Stimulated activated CD4-positive, alpha-beta T cell treated with anti-CD3 and anti-CD28 coated beads, Interleukin-15, amount 100 ng/mL, for 1 hour (primary cell): ENCODE measurements at regions not wholly inside any gene's neighbourhood (a gene's known extent, or its start where the extent isn't known, plus 50 kb on each side); places are given as distances from the start of the nearest gene placed in this dataset.

Source experiments
- DNase-seq, 2 donors: peaks; one replicate each; pipeline ENCODE4 v3.0.0-alpha.2; 2020; ENCODE audit warnings: low read depth in 1 of 2, low spot score in 1 of 2

DNA sequence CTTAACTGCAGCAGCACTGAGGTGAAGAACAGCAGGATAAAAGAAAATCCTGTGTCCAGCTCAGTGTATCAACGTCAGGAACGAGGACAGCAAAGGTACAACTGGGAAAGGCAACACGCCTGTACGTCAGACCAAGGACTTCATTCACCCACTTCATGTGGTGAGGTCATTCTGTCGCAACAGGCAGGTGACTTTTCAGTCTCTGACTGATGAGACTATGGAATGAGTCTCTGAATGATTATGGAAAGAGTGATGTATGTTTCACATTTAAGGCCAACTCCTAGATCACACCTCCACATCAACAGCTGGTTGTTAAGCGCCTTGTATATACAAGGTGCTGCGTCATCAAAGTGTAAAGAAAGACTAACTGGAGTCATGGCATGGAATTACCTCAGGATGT, 297.6 kb upstream of the SP8 start:
- DNase-seq: no peak

DNA sequence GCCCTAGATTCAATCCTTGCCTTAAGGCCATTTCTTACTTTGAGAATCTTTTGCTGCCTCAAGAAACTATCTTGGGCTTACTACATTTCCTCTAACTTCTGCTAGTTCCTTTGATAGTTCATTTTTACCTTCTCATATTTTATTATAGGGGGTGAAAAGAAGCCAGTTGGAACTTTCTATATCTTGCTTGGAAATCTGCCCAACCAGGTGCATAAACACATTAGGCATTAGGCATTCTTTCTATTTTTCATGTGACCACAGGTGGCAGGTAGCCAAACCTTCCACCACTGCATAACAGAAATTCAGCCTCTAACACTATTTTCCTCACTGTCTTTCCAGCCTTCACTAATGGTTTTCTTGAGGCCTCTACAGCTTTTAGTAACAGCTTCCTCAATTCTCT, 300.0 kb upstream of the SP8 start:
- no peak for DNase-seq

DNA sequence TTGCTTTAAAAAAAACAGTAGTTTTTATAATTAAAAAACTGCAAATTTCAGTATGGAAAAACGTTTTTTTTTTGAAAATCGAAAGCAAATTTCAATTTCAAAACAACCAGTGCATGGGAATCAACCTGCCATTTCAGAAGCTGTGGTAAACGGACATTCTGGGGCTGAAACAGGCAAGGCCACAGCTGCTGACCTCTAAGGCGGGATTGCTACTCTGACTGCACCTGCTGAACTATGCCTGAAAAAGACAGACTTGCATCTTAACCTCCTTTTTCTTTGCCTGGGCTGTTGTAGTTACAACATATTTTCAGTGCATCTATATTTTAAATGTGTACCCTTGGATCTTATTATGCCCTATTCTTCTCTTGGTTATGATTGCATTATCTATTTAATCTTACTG, 303.0 kb upstream of the SP8 start:
- DNase-seq: no peak

DNA sequence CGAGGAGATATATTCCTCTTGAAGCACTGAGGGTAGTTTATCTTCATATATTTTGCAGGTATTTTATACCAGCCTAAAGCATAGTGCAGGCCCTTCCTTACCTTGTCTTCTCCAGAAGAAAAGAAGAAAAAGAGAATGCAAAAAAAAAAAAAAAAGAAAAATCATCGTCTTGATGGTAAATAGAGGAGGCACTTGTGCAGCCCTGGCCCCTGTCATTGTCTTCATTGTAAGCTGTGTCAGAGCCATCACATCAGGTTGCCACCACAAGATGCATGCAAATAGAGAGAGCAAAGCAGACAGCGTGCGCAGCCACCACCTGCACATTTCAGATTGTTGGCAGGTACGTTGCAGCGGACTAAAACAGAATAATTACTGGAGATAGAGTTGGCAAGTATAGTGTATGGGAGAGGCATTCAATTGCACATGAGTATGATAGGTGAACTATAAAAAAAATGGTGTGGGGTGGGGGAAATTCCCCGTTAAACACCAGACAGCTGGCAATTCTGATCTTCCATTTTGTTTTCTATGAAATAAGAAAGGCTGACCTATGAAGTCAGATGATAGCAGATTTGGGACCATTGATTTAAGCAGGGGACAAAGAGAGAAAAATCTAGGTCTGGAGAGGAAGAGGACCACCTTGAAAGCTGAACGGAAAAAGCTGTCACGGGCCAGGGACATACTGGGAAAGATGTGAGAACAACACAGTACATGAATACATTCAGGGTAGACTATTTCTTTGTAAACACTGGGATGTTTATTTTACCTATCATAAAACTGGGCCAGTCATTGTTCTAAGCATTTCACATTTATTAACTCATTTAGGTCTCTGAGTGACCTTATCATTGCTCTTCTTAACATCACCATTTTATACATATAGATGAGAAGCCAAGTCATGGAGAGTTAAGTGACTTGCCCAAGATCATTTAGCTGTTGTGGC, 306.3 kb upstream of the SP8 start:
- DNase-seq: no peak

DNA sequence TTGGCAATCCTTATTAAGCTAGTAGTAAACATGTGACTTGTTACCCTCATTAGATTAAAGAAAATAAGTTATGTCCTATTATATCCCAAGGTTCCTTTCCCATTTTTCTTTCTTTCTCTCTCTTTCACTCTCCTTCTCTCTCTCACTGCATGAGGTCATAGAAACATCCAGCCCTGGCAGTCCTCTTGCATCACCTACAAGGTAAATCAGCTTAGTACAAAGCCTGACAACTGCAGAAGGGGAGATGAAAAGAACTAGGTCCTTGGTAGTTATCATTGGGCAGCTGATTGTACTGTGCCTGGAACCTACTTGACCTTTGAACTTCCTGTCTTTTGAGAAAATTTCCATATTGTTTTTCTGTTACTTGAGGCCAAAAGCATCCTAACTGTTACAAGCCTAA, 307.9 kb upstream of the SP8 start:
- DNase-seq: no peak

DNA sequence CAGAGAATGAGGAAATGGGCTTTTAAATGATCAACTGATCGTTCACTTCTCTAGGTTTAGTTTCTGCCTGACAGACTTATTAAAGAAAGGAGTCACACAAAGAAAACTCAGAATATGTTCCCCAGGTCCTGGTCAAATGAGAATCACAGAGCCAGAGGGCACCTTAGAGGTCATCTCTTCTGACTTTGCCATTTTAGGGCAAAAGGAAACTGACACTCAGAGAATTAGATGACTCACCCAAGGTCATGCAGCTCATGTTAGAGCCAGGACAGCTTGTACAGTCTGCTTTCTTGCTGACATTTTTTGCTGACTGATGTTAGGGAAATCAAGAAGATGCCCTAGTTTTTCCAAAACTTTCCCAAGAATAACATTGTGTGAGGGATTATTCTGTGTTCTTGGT, 312.7 kb upstream of the SP8 start:
- DNase-seq: no peak

DNA sequence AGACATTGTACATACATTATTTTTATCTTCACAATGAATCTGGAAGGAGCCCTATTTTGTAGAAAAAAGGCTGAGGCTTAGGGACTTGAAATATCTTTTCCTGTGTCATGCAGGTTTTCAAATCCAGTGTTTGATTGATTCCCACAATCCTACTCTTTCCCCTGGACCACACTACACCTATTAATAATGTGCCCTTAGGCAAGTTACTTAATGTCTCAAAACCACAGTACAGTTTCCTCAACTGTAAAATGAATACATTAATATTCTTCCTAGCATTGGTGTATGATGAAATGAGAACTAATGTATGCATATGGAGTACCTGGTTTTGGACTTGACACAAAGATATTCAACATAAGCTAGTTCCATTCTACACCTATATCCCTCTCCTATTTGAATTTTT, 313.3 kb upstream of the SP8 start:
- no peak for DNase-seq

DNA sequence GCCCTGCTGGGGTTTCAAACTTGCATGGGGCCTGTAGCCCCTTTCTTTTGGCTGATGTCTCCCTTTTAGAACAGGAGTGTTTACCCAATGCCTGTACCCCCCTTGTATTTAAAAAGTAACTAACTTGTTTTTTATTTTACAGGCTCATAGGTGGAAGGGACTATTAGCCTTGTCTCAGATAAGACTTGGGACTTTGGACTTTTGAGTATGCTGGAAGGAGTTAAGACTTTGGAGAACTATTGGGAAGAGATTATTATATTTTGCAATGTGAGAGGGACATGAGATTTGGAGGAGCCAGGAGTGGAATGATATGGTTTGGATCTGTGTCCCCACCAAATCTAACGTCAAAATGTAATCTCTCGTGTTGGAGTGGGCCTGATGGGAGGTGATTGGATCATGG, 314.9 kb upstream of the SP8 start:
- DNase-seq: no peak

DNA sequence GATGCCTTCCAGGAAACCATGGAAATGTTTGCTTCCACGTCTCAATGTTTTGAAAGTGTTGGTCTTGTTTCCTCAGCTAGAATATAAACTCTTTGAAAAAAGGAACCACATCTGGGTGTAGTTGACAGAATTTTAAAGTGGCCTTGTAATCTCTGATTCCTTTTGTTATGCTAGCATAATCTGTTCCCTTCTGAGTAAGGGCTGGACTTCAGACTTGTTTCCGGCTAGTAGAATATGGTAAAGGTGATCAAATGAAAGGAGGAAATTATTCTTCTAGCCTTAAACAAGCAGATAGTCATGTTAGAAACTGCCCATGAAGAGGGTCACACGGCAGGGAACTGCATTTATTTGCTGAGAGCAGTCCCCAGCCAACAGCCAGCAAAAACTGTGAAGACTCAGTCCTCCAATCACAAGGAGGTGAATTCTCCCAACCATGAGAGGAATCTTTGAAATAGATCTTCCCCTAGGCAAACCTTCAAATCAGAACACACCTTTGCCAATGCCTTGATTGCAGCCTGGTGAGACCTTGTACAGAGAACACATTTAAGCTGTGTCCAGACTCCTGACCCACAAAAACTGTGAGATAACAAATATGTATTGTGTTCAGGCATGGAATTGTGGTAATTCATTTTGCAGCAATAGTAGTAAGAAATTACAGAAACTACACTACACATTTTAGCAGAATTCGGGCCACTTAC, 316.9 kb upstream of the SP8 start:
- no peak for DNase-seq

DNA sequence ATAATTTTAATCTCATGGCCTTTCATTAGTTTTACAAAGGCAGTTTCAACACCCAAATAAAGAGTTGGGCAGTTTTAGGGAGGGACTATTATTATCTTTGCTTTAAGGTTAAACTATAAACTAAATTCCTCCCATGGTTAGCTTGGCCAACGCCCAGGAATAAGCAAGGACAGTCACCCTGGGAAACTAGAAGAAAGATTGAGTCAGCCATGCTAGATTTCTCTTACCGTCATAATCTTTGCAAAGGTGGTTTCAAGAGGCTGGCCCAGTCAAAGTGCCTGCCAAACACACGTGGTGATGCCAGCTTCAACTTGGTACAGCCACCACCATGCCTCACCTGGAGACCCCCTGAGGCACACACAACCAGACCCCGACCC, 317.4 kb upstream of the SP8 start:
- DNase-seq: no peak

DNA sequence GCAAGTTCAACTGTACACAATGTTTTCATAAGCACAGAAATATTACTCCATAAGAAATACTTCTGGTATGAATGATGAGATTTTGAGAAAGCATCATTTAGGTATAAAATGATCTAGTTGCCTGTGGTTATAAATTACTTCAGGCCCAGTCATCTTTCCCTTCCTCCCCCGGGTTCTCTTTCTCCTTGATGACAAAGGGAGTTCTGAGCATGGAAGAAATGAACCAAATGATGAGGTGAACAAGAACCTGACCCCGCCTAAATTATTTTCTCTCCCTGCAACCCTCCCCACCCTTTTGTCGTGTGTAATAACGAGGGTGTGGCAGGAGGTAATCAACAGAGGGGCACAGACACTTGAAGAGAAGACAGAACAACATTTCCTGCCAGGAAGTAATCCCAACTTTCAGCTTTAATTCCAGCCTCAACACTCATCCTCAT, 319.6 kb upstream of the SP8 start:
- DNase-seq: no peak

DNA sequence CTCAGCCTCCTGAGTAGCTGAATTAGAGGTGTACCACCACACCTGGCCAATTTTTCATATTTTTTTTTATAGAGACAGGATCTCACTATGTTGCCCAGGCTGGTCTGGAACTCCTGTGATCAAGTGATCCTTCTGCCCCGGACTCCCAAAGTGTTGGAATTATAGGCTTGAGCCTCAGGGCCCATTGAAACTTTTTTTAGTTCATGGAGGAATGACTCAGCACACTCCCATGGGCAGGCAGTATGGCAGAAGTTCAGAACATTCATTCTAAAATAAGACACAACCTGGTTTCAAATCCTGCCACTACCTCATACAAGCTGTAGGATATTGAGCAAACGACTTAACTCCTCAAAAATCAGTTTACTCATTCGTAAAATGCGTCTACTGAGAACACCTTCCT, 320.4 kb upstream of the SP8 start:
- DNase-seq: no peak

DNA sequence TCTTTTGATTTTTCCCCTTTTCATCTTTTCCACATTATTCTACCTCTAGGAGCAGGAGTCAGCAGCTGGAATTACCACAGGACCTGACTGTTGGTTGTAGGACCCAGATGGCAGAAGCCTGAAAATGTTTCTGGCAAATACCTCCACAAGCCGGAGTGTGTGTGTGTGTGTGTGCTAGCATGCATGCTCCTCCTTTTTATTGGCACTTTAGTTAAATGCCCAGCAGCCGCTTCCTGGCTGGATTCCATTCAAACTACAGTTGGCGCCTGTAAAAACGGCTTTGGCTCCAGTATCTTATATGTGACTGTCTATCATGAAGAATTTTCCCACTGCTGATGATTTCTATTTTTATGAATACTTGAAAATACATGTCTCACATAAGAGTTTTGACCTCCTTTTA, 319.7 kb upstream of the SP4 start:
- no peak for DNase-seq

DNA sequence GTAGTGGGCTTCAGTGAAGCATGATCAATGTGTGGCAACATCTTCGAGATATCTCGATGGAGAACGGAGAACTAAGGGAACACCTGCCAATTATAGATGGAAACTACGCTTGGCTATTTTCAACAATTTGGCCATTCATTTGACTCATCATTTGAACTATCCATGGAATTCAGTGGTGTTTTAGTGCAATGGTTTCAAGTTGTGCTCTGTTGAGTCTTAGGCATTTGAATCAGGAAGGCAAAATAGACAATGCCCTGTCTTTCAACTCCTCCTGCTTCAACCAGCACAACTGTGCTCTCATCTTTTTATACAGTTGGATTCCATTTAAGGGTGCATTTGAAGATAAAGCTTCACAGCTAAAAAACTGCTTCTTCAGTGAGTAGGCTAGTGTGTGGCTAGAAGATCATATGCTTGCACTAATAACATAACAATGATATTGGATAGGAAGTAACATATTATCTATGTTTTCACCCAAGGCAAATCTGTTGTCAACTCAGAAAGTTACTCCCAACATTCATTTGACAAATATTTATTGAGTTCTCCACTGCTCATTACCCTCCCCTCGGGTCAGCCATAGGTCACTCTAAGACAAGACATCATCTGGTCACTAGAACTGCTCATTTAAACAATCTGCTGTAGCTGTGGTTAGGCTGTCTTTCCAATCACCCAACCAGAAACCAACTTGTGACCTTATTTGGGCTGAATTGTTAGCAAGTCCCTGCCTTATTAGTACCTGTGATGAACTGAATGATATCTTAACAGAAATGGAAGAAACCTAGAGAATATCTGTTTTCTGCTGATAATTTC, 314.1 kb upstream of the SP4 start:
- DNase-seq: no peak

DNA sequence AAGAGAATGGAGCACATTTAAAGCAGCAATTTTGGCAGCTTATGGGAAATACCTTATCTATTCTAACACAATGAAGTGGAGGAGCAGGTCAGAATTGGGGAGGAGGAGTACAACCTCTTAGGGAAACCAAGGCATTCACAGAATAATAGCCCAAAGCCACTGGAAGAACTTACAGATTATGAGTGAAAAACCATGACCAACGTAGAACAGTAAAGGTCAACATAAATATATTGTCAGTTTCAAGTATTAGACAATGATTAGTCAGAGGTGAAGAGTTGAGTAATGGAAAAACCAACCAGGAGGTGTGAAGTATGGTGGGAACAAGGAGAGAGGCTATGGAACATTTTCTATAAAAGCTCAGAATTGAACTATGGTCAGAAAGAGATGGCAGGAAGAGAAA, 304.3 kb upstream of the SP4 start:
- no peak for DNase-seq

DNA sequence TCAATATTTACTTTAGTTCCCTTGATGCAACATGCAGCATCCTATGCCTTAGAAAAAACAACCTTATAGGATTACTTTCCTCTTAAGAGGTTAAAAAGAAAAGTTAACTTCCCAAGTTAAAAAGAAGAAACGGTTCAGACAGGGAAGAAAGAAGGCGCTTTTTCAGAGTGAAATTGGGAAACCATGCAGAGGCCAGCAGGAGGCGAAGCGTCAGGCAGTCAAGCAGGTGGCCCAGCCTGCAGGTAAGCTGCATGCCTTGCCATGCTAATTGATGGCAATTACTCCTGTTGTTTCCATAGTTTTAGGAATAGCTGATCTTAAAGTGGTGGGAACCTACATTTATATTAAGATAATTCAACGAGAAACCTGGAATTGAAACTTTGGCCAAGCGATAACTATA, 302.6 kb upstream of the SP4 start:
- DNase-seq: no peak

DNA sequence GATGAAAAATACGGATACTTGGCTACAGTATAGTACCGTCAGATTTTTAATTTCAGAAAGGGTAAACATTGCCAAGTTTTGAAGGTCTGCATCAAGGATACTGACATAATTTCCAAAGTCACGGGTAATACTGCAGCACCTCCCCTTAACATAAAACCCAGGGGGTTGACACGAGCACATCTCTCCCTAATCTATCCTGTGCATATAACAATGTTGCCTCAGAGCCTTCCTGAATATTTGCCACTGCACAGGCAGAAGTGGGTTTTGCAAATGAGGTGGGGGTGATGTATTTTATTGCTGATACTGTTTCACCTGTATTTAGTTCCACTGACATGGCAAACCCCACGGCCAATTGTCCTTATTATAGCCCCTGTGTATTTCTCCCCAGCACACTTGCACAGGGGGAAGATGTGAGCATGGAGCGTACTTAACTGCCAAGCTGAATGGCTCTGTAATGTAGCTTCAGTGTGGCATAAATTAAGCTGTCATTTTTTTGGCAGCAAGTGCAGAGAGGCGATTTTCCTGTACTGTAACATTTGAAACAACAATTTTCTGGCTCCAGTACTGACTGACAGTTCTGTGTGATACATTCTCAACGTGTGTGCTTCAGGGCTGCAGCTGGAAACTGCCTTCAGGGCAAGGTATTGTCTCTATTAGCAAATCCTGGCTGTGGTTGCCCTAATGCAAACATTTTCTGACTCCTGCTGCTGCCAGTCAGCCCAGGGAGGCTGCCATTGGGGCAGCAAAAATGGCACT, 299.6 kb upstream of the SP4 start:
- no peak for DNase-seq

DNA sequence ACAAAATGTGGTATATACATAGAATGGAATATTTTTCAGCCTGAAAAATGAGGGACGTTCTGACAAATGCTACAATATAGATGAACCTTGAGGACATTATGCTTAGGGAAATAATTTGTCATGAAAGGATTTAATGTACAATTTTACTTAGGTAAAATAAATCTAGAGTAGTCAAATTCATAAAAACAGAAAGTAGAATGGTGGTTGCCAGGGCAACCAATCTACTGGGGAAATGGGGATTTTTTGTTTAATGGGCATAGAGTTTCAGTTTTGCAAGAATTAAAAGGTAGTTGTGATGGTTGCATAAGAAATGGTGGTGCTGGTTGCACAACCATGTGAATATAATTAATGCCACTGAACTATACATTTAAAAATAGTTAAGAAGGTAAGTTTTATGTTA, 296.0 kb upstream of the SP4 start:
- no peak for DNase-seq

DNA sequence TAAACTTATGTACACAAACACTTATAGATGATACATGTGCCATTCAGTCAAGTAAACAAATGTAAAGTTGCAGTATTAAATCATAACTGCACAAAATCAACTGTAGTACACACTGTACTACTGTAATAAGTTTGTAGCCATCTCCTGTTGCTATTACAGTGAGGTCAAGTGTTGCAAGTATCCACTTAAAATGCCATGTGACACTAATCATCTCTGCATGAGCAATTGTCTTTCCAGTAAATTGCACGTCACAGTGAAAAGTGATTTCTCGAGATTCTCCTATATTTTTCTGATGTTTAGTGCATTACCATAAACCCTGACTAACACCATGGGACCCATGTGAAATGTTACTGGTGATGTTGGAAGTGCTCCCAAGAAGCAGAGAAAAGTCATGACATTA, 293.3 kb upstream of the SP4 start:
- no peak for DNase-seq

DNA sequence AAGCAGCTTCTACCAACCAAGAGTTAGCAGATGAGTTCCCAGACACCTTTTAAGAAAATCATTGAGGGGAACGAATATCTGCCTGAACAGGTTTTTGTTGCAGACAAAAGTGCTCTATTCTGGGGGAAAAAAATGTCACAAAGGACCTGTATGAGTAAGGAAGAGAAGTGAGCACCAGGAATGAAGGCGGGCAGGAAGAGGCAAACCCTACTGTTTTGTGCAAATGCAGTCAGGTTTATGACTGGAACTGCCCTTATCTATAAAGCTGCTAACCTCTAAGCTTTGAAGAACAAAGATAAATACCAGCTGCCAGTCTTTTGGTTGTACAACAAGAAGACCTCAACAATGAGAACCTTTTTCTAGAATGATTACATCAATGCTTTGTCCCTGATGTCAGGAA, 292.4 kb upstream of the SP4 start:
- no peak for DNase-seq

DNA sequence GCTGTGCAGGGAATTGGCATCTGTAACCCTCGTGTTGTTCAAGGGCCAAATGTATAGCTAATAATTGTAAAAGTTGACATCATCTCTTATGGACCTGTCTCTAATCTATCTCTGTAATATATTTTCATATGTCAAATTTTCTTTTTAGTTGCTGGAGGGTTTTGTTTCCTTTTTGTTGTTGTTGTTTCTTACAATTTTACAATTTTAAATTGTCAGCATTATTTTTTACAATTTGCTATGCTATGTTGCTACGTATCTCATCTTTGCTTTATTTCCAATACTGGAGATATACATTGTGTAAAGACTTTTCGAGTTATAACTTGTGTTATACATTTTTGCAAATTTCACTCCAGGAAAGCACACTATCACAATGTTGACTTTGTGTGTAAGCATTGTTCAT, 290.2 kb upstream of the SP4 start:
- DNase-seq: no peak
